ENCODE measurements at regions not wholly inside any gene's neighbourhood (a gene's known extent, or its start where the extent isn't known, plus 50 kb on each side); places are given as distances from the start of the nearest gene placed in this dataset.

DNA sequence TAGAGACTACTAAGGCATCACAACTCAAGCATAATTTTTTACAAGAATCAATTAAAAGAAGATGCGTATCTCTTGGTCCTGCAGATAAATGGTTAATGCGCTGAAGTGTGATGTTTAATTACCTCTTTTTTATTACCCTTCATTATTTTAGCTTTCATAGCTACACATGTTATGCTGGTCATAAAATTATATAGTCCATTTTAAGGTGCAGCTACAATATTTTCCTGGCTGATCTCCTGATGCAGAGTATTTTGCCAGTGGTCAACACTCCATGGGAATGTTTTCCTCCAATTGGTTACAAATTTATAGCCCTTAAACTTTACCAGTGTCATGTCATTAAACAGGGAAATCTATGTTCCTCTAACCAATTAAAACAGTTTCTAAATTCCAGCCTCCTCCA, 1617.2 kb downstream of the PCDH7 start:
- TF ChIP-seq, protein P1, sequence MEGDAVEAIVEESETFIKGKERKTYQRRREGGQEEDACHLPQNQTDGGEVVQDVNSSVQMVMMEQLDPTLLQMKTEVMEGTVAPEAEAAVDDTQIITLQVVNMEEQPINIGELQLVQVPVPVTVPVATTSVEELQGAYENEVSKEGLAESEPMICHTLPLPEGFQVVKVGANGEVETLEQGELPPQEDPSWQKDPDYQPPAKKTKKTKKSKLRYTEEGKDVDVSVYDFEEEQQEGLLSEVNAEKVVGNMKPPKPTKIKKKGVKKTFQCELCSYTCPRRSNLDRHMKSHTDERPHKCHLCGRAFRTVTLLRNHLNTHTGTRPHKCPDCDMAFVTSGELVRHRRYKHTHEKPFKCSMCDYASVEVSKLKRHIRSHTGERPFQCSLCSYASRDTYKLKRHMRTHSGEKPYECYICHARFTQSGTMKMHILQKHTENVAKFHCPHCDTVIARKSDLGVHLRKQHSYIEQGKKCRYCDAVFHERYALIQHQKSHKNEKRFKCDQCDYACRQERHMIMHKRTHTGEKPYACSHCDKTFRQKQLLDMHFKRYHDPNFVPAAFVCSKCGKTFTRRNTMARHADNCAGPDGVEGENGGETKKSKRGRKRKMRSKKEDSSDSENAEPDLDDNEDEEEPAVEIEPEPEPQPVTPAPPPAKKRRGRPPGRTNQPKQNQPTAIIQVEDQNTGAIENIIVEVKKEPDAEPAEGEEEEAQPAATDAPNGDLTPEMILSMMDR (conservative IDR thresholded peaks at IDR 0.05): no peak
- H3K56ac ChIP-seq (ENCODE audit: insufficient read length, low read depth, low read length): no peak overlapping the region

More for the DNA sequence above, 1617.2 kb downstream of the PCDH7 start:
- H3K27me3 ChIP-seq (ENCODE audit: insufficient read depth, low read length): no peaks in the 10 kb centered on the region
- H3K23me2 ChIP-seq (ENCODE audit: insufficient read length, low read depth, low read length, poor library complexity, severe bottlenecking): no peaks in the 10 kb centered on the region
- no peak overlapping the region for H2BK5ac ChIP-seq (ENCODE audit: insufficient read length, low read length)
- H3K9ac ChIP-seq (ENCODE audit: extremely low read depth, insufficient read length, low read length): no peak overlapping the region
- H3K9me3 ChIP-seq (ENCODE audit: control insufficient read depth, low read depth, low read length): no peaks in the 10 kb centered on the region
- no peaks in the 10 kb centered on the region for H3K79me2 ChIP-seq (ENCODE audit: insufficient read depth, low read length)
- H4K91ac ChIP-seq (ENCODE audit: insufficient read length, low read depth, low read length): no peak overlapping the region
- H3K4me3 Mint-ChIP-seq: no peak overlapping the region
- H2BK15ac ChIP-seq (ENCODE audit: low read depth, low read length): no peak overlapping the region
- H3K27ac Mint-ChIP-seq: no peak overlapping the region
- no peaks in the 10 kb centered on the region for H3K4me1 ChIP-seq (ENCODE audit: insufficient read depth, low read length)
- no peak overlapping the region for H3K27ac ChIP-seq (ENCODE audit: insufficient read length, low read depth, low read length)
- no peak overlapping the region for H3K4ac ChIP-seq (ENCODE audit: low read depth, low read length)
- H2BK120ac ChIP-seq (ENCODE audit: low read depth, low read length, poor library complexity, severe bottlenecking): no peak overlapping the region
- H3T11ph ChIP-seq (ENCODE audit: low read length): no peak overlapping the region
- no peak overlapping the region for H4K8ac ChIP-seq (replicated peaks; ENCODE audit: insufficient read length, low read depth, low read length)
- H3K4me2 ChIP-seq (ENCODE audit: insufficient read depth, insufficient read length, low read length): no peak overlapping the region
- H2BK12ac ChIP-seq (ENCODE audit: insufficient read length, low read depth, low read length): no peak overlapping the region
- no CpG with 5 or more reads among the region's 2 CpGs for WGBS (ENCODE audit: extremely low coverage, insufficient read length, low lambda C conversion rate)
- no peak for DNase-seq
- H4K5ac ChIP-seq (ENCODE audit: insufficient read length, low read depth, low read length): no peak overlapping the region
- H2AK5ac ChIP-seq (ENCODE audit: insufficient read length, low read length): no peak overlapping the region
- no peaks in the 10 kb centered on the region for H4K20me1 ChIP-seq (ENCODE audit: control insufficient read depth, insufficient read depth, insufficient read length)
- H3K4me1 Mint-ChIP-seq: peaks cover 9% of the 10 kb centered on the region in 2 experiments
- H3K79me1 ChIP-seq (ENCODE audit: insufficient read depth, low read depth, low read length, poor library complexity, severe bottlenecking): no peaks in the 10 kb centered on the region
- no peak overlapping the region for H2BK20ac ChIP-seq (ENCODE audit: low read depth, low read length, poor library complexity, severe bottlenecking)
- no peaks in the 10 kb centered on the region for H3K36me3 Mint-ChIP-seq (ENCODE audit: insufficient read depth in 1 of 3, low read depth in 3 of 3)
- no peak overlapping the region for H2AFZ ChIP-seq (ENCODE audit: low read length)
- H3K9me3 Mint-ChIP-seq: no peaks in the 10 kb centered on the region
- H3K18ac ChIP-seq (ENCODE audit: insufficient read length, low read depth, low read length): no peak overlapping the region
- H3K14ac ChIP-seq (ENCODE audit: insufficient read depth, low read length): no peak overlapping the region
- no peak overlapping the region for H3K23ac ChIP-seq (ENCODE audit: insufficient read length, low read depth, low read length)
- H3K27me3 Mint-ChIP-seq (ENCODE audit: low read depth): no peaks in the 10 kb centered on the region

Data from H9 (cell line).